B cell (primary cell): ENCODE measurements at regions not wholly inside any gene's neighbourhood (a gene's known extent, or its start where the extent isn't known, plus 50 kb on each side); places are given as distances from the start of the nearest gene placed in this dataset.

ENCODE experiments used
- ATAC-seq: fragments of 200-7000 bp; cut with Tn5 transposase; one replicate; pipeline ENCODE4 v1.10.0; 2021; ENCODE audit warnings: low read depth, mild to moderate bottlenecking, moderate number of reproducible peaks, moderate library complexity
- CTCF ChIA-PET: fragments of 350-600 bp; sonication (Branson Sonifier 250); formaldehyde crosslinking; loops from one replicate; lab custom pipeline; 2021; ENCODE audit warnings: antibody characterized with exemption, inconsistent platforms; lab: Charles Lee
- POLR2A ChIA-PET: fragments of 350-600 bp; sonication (Branson Sonifier 250); formaldehyde crosslinking; loops from one replicate; lab custom pipeline; 2021; ENCODE audit warnings: antibody characterized with exemption; lab: Charles Lee
- DNase-seq: peaks from one replicate; pipeline ENCODE4 v3.0.0; 2013
- H2AFZ ChIP-seq: 2 replicates; pipeline ENCODE4 v1.6.1; 2012; ENCODE audit warnings: mild to moderate bottlenecking, low read depth, low read length; ENCODE audit not compliant: insufficient read depth, poor library complexity, severe bottlenecking
- H3K27ac ChIP-seq, 2 donors: 1 replicate in 1 of 2; 2 replicates in 1 of 2; pipeline ENCODE4 v1.5.1; 2012 to 2013; ENCODE audit warnings: low read length in 2 of 2, mild to moderate bottlenecking in 2 of 2, moderate library complexity in 1 of 2
- H3K27me3 ChIP-seq, 4 experiments: fragments of 200-600 bp in 1 of 4; sonication (generic) in 1 of 4; replicated peaks in 1 of 4; 1 replicate in 2 of 4; 2 replicates in 2 of 4; pipeline versions ENCODE4 v1.6.1 to v1.7.0; 2013 to 2016; ENCODE audit warnings: low read length in 3 of 4, mild to moderate bottlenecking in 2 of 4, mixed read lengths in 1 of 4, moderate library complexity in 1 of 4; ENCODE audit not compliant: insufficient read depth in 4 of 4, control insufficient read depth in 3 of 4; ENCODE audit errors: control extremely low read depth in 1 of 4
- H3K36me3 ChIP-seq, 2 experiments: replicated peaks in 1 of 2; 1 replicate in 1 of 2; 2 replicates in 1 of 2; pipeline versions ENCODE4 v1.6.1 to v1.7.1; 2013; ENCODE audit warnings: low read length in 1 of 2; ENCODE audit not compliant: insufficient read depth in 2 of 2, control insufficient read depth in 1 of 2; ENCODE audit errors: control extremely low read depth in 1 of 2, extremely low read depth in 1 of 2
- H3K4me1 ChIP-seq, 2 donors: fragments of 200-600 bp in 1 of 2; sonication (generic) in 1 of 2; 1 replicate in 1 of 2; 2 replicates in 1 of 2; pipeline versions ENCODE4 v1.5.1 to v1.6.1; 2013 to 2017; ENCODE audit warnings: low read length in 2 of 2; ENCODE audit not compliant: control insufficient read depth in 2 of 2, insufficient read depth in 2 of 2
- H3K4me2 ChIP-seq: replicated peaks from 2 replicates; pipeline ENCODE3; 2012; ENCODE audit warnings: mild to moderate bottlenecking, low read depth, low read length; ENCODE audit not compliant: poor library complexity, severe bottlenecking
- H3K4me3 ChIP-seq, 5 experiments: fragments of 200-600 bp in 1 of 5; sonication (generic) in 1 of 5; 1 replicate in 3 of 5; 2 replicates in 2 of 5; pipeline versions ENCODE4 v1.5.1 to v1.7.0; 2011 to 2016; ENCODE audit warnings: low read length in 4 of 5, mild to moderate bottlenecking in 4 of 5, low read depth in 2 of 5, control low read depth in 1 of 5, moderate library complexity in 1 of 5; ENCODE audit not compliant: insufficient read depth in 1 of 5; ENCODE audit errors: control extremely low read depth in 1 of 5, extremely low read depth in 1 of 5
- H3K79me2 ChIP-seq: fragments of 200-600 bp; sonication (generic); one replicate; pipeline ENCODE4 v1.6.0; 2016; ENCODE audit warnings: low read length; ENCODE audit not compliant: control insufficient read depth, insufficient read depth
- H3K9ac ChIP-seq: fragments of 200-600 bp; sonication (generic); 2 replicates; pipeline ENCODE4 v1.6.1; 2017; ENCODE audit warnings: mild to moderate bottlenecking, low read length, moderate library complexity
- H3K9me3 ChIP-seq, 3 donors: one replicate each; pipeline versions ENCODE4 v1.6.1 to v1.7.1; 2013; ENCODE audit warnings: low read length in 2 of 3; ENCODE audit not compliant: control insufficient read depth in 2 of 3, insufficient read depth in 1 of 3; ENCODE audit errors: control extremely low read depth in 1 of 3
- H4K20me1 ChIP-seq: 2 replicates; pipeline ENCODE4 v1.6.0; 2012; ENCODE audit warnings: mild to moderate bottlenecking, low read length; ENCODE audit not compliant: insufficient read depth, control insufficient read depth, poor library complexity, severe bottlenecking
- H3K27ac Mint-ChIP-seq: one replicate; pipeline ENCODE4 v1.8.0; 2021; ENCODE audit warnings: mixed read lengths
- H3K27me3 Mint-ChIP-seq: one replicate; pipeline ENCODE4 v1.8.0; 2021; ENCODE audit warnings: mixed read lengths
- H3K4me1 Mint-ChIP-seq: one replicate; pipeline ENCODE4 v1.8.0; 2021; ENCODE audit warnings: mixed read lengths
- H3K4me3 Mint-ChIP-seq: one replicate; pipeline ENCODE4 v1.8.0; 2021; ENCODE audit warnings: mixed read lengths
- H3K9me3 Mint-ChIP-seq: one replicate; pipeline ENCODE4 v1.8.0; 2022; ENCODE audit warnings: mixed read lengths; ENCODE audit not compliant: insufficient read depth
- EZH2 ChIP-seq: IDR thresholded peaks from 2 replicates; pipeline ENCODE4 v1.6.1; 2012; ENCODE audit warnings: borderline replicate concordance, low read depth, mild to moderate bottlenecking, moderate library complexity, low read length; ENCODE audit not compliant: insufficient read depth, poor library complexity, severe bottlenecking
- WGBS: methylation state at CpG from one replicate; pipeline ENCODE4 v1.1.5; 2013; ENCODE audit warnings: missing lambda C conversion rate; ENCODE audit not compliant: insufficient coverage; 5-methylcytosine and 5-hydroxymethylcytosine counted together
- intact Hi-C: fragments of 100-400 bp; cut with micrococcal nuclease; formaldehyde crosslinking; loops from one replicate; pipeline ENCODE4 v1.10.0; 2022
- TF ChIP-seq, protein P1 (sequence below): fragments of 200-600 bp; IDR thresholded peaks from one replicate; pipeline ENCODE4 v1.8.0; 2022; ENCODE audit warnings: antibody characterized with exemption, mild to moderate bottlenecking

DNA sequence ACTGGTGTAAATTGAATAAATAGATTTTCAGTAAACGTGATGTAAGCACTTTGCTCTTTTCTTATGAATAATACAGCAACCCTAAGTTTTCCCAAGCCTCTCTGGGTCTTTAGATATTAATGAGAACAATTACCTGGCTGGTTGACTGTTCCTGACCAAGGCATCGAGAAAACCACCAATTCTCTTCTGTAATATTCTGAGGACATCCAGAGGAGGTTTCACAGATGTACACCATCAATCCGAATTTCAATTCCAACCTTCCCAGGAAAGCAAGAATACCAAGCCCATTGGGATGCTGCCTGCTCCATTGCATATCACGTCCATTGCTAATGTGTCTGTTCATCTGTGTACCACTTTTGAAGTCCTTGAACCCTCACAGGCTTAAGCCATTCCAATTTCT, 571.8 kb downstream of the NUP35 start:
- H3K4me3 Mint-ChIP-seq: no peak overlapping the region
- H3K27me3 Mint-ChIP-seq: no peaks in the 10 kb centered on the region
- intact Hi-C loops: no loop called here

DNA sequence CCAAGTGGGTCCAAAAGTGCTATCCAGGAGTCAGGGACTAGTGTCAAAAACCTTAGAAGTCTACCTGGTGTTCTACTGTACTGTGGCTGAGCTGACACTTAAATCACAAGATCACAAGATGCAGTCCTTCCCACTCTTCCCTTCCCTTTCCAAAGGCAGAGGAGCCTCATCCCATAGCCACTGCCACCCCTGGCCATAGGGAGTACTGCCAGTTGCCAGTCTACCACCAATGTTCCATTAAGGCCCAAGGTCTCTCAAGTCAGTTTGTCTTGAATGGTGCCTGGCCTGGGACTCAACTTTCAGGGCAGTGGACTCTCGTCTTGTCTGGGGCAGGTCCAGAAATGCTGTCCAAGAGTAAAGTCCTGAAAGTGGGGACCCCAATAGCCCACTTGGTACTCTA, 585.6 kb downstream of the NUP35 start:
- H3K4me3 Mint-ChIP-seq: no peak overlapping the region
- WGBS: 75% methylated on average over 1 of the region's 1 CpG
- H3K4me3 ChIP-seq: no peak overlapping the region
- H3K27ac ChIP-seq: no peak overlapping the region
- H3K27me3 Mint-ChIP-seq: no peaks in the 10 kb centered on the region
- H3K27ac Mint-ChIP-seq: no peak overlapping the region
- ChIA-PET POLR2A (no interaction called here), CTCF (no interaction called here)
- H3K4me1 ChIP-seq: no peaks in the 10 kb centered on the region
- no peaks in the 10 kb centered on the region for H3K79me2 ChIP-seq
- no peak for ATAC-seq
- no peak overlapping the region for H2AFZ ChIP-seq
- DNase-seq: no peak
- TF ChIP-seq EZH2: no peak
- TF ChIP-seq, protein P1, sequence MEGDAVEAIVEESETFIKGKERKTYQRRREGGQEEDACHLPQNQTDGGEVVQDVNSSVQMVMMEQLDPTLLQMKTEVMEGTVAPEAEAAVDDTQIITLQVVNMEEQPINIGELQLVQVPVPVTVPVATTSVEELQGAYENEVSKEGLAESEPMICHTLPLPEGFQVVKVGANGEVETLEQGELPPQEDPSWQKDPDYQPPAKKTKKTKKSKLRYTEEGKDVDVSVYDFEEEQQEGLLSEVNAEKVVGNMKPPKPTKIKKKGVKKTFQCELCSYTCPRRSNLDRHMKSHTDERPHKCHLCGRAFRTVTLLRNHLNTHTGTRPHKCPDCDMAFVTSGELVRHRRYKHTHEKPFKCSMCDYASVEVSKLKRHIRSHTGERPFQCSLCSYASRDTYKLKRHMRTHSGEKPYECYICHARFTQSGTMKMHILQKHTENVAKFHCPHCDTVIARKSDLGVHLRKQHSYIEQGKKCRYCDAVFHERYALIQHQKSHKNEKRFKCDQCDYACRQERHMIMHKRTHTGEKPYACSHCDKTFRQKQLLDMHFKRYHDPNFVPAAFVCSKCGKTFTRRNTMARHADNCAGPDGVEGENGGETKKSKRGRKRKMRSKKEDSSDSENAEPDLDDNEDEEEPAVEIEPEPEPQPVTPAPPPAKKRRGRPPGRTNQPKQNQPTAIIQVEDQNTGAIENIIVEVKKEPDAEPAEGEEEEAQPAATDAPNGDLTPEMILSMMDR: no peak
- H3K9ac ChIP-seq: no peak overlapping the region
- no peaks in the 10 kb centered on the region for H3K9me3 Mint-ChIP-seq
- no peaks in the 10 kb centered on the region for H4K20me1 ChIP-seq
- intact Hi-C loops: no loop called here
- no peaks in the 10 kb centered on the region for H3K4me1 Mint-ChIP-seq
- H3K27me3 ChIP-seq: no peaks in the 10 kb centered on the region
- H3K4me2 ChIP-seq: no peak overlapping the region
- no peaks in the 10 kb centered on the region for H3K36me3 ChIP-seq
- peaks cover 0 to 8% (median 0%) of the 10 kb centered on the region in 3 donors for H3K9me3 ChIP-seq

More for the DNA sequence above, 571.8 kb downstream of the NUP35 start:
- WGBS: 71% methylated on average over 2 of the region's 4 CpGs
- peaks cover 3% of the 10 kb centered on the region for H3K9me3 Mint-ChIP-seq
- Histone ChIP-seq H3K4me1 (no peaks in the 10 kb centered on the region), H3K27me3 (no peaks in the 10 kb centered on the region), H2AFZ (no peak overlapping the region), H3K36me3 (no peaks in the 10 kb centered on the region), H3K79me2 (no peaks in the 10 kb centered on the region), H3K27ac (no peak overlapping the region), H3K4me2 (no peak overlapping the region), H3K9ac (no peak overlapping the region), H4K20me1 (no peaks in the 10 kb centered on the region), H3K9me3 (peaks cover 1 to 8% (median 2%) of the 10 kb centered on the region in 3 donors), H3K4me3 (no peak overlapping the region)
- no peak overlapping the region for H3K27ac Mint-ChIP-seq
- ChIA-PET POLR2A (no interaction called here), CTCF (no interaction called here)
- TF ChIP-seq EZH2: no peak
- TF ChIP-seq, protein P1: no peak
- no peaks in the 10 kb centered on the region for H3K4me1 Mint-ChIP-seq
- ATAC-seq: no peak
- no peak for DNase-seq
